MCF 10A (cell line): ENCODE measurements at regions not wholly inside any gene's neighbourhood (a gene's known extent, or its start where the extent isn't known, plus 50 kb on each side); places are given as distances from the start of the nearest gene placed in this dataset.

ENCODE experiments used
- BruUV-seq: library from RNA; stranded (reverse); fragments of 400-500 nt; replicated peaks from 2 replicates; lab custom pipeline; 2021; lab: Mats Ljungman, UMichigan
- CTCF ChIA-PET: fragments of 300-600 bp; sonication (Branson Sonifier 250); formaldehyde crosslinking; extraction: SDS; loops from one replicate; lab custom pipeline; 2021; ENCODE audit warnings: antibody characterized with exemption, inconsistent platforms; lab: Yijun Ruan, JAX
- POLR2A ChIA-PET: fragments of 300-600, 350-650 bp; sonication (Branson Sonifier 250); formaldehyde crosslinking; extraction: SDS; loops from one replicate; lab custom pipeline; 2020; ENCODE audit warnings: antibody characterized with exemption, inconsistent platforms; lab: Yijun Ruan, JAX
- DNase-seq: peaks from one replicate; pipeline ENCODE4 v3.0.0-alpha.2; 2018; ENCODE audit not compliant: unreplicated experiment
- H3K27ac Mint-ChIP-seq: one replicate; pipeline ENCODE4 v1.8.0; 2022; ENCODE audit warnings: mild to moderate bottlenecking, low read depth, mixed read lengths; ENCODE audit not compliant: unreplicated experiment
- H3K27me3 Mint-ChIP-seq: one replicate; pipeline ENCODE4 v1.8.0; 2022; ENCODE audit warnings: mixed read lengths; ENCODE audit not compliant: insufficient read depth, unreplicated experiment
- H3K36me3 Mint-ChIP-seq: one replicate; pipeline ENCODE4 v1.8.0; 2022; ENCODE audit warnings: mild to moderate bottlenecking, moderate library complexity, mixed read lengths; ENCODE audit not compliant: insufficient read depth, unreplicated experiment
- H3K4me1 Mint-ChIP-seq: one replicate; pipeline ENCODE4 v1.8.0; 2022; ENCODE audit warnings: mixed read lengths; ENCODE audit not compliant: insufficient read depth, unreplicated experiment
- H3K4me3 Mint-ChIP-seq: one replicate; pipeline ENCODE4 v1.8.0; 2022; ENCODE audit warnings: mild to moderate bottlenecking, moderate library complexity, mixed read lengths; ENCODE audit not compliant: unreplicated experiment
- H3K9me3 Mint-ChIP-seq: one replicate; pipeline ENCODE4 v1.8.0; 2022; ENCODE audit warnings: mixed read lengths; ENCODE audit not compliant: unreplicated experiment
- CTCF ChIP-seq: fragments of 200-600 bp; IDR thresholded peaks from one replicate; pipeline ENCODE4 v1.8.0; 2022; ENCODE audit warnings: antibody characterized with exemption, mild to moderate bottlenecking; ENCODE audit not compliant: unreplicated experiment
- intact Hi-C: fragments of 100-400 bp; cut with micrococcal nuclease; formaldehyde crosslinking; loops from 2 replicates; pipeline ENCODE4 v1.14.1; 2022

- intact Hi-C loops, result no loop called here
- no TSS peak for BruUV-seq
- Mint-ChIP-seq H3K9me3 (no peaks in the 10 kb centered on the region), H3K27me3 (no peaks in the 10 kb centered on the region), H3K4me3 (no peak overlapping the region), H3K27ac (no peak overlapping the region), H3K36me3 (no peaks in the 10 kb centered on the region), H3K4me1 (no peaks in the 10 kb centered on the region)
- ChIA-PET CTCF (interaction anchor here (0.7 to 1.4 kb wide), 2 partner anchors 15 to 797 kb away, joined by 3 to 7 read pairs; no protein-coding TSS in a partner anchor), POLR2A (interaction anchor here (1.1 kb wide), 1 partner anchor 12 kb away, joined by 3 read pairs; no protein-coding TSS in a partner anchor)
- TF ChIP-seq CTCF, result no peak
- DNase-seq, result no peak
These were observed 306.0 kb downstream of the BCL11A start for GRCh38 chr2:60247471-60247870.

GRCh38 chr2:60246583-60246982 lies 306.9 kb downstream of the BCL11A start:
- H3K27ac Mint-ChIP-seq, result no peak overlapping the region
- no peak for DNase-seq
- BruUV-seq, result no TSS peak
- no peak for TF ChIP-seq CTCF
- ChIA-PET POLR2A (no interaction called here), CTCF (no interaction called here)
- no peaks in the 10 kb centered on the region for H3K36me3 Mint-ChIP-seq
- no peaks in the 10 kb centered on the region for H3K27me3 Mint-ChIP-seq
- H3K4me3 Mint-ChIP-seq, result no peak overlapping the region
- intact Hi-C loops, result no loop called here
- H3K9me3 Mint-ChIP-seq, result no peaks in the 10 kb centered on the region
- no peaks in the 10 kb centered on the region for H3K4me1 Mint-ChIP-seq

DNA sequence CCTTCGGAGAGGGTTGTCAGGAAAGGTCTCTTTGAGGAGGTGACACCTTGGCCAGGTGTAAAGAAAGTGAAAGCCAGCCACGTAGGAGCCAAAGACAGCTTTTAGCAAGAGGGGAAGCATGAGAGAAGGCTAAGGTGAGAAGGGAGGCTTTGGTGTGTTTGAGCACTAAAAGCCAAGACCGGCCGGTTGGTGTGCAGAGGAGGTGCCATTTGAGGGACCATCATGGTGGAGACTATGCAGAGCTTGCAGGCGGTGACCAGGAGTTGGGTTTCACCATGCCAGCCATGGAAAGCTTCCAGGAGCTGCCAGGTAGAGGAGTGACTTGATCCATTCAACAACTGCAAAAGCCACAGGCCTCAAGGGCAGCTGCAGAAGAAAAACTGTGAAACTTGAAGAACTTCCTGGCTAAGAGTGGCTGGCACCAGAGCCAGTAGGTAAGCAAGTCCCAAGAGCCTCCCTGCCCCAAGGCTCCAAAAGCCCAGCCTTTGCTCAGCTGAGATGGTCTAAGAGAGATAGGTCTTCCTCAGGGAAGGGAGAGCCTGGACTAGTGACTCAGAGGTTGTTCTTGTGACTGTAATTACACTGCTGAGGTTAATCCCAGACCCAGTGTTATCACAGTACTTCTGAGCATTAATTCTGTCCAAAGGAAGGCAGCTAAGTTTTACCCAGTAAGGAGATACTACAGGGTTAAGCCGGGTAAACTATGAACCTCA lies 319.0 kb downstream of the BCL11A start:
- DNase-seq, result peak; percentile 9
- Mint-ChIP-seq H3K27me3 (no peaks in the 10 kb centered on the region), H3K9me3 (peaks cover 22% of the 10 kb centered on the region), H3K4me3 (no peak overlapping the region), H3K36me3 (no peaks in the 10 kb centered on the region), H3K4me1 (no peaks in the 10 kb centered on the region), H3K27ac (peak overlapping the region; percentile 5)
- ChIA-PET POLR2A (interaction anchor here (0.6 kb wide), 1 partner anchor 27 kb away, joined by 3 read pairs; no protein-coding TSS in a partner anchor), CTCF (no interaction called here)
- intact Hi-C loops, result no loop called here
- no peak for TF ChIP-seq CTCF
- BruUV-seq, result no TSS peak

DNA sequence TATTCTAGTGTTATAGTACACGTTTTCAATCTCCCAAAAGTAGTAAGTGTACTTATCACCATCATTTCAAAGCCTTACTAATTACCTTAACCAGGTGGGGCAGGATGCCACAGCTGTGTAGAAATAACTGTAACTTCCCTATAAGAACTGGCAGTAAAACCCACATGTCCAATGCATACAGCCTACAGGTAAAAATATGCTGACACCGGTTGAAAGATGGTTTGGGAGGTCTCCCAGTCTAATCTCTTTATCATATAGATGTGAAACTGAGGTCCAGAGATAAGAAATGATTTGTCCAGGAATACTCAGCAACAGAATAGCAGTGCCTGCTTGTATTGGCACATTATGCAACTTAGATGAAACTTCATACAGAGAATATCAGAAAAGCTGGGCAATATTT lies 322.9 kb downstream of the BCL11A start:
- H3K27ac Mint-ChIP-seq, result no peak overlapping the region
- BruUV-seq, result no TSS peak
- ChIA-PET POLR2A (interaction anchor here (0.6 to 1.2 kb wide), 2 partner anchors 345 to 1325 kb away, joined by 3 read pairs; no protein-coding TSS in a partner anchor), CTCF (interaction anchor here (0.6 kb wide), 1 partner anchor 278 kb away, joined by 3 read pairs; no protein-coding TSS in a partner anchor)
- DNase-seq, result no peak
- H3K36me3 Mint-ChIP-seq, result no peaks in the 10 kb centered on the region
- no peaks in the 10 kb centered on the region for H3K27me3 Mint-ChIP-seq
- TF ChIP-seq CTCF, result no peak
- H3K9me3 Mint-ChIP-seq, result peaks cover 22% of the 10 kb centered on the region
- no peaks in the 10 kb centered on the region for H3K4me1 Mint-ChIP-seq
- H3K4me3 Mint-ChIP-seq, result no peak overlapping the region
- intact Hi-C loops, result no loop called here
